CD4-positive, alpha-beta T cell (primary cell): ENCODE measurements at regions not wholly inside any gene's neighbourhood (a gene's known extent, or its start where the extent isn't known, plus 50 kb on each side); places are given as distances from the start of the nearest gene placed in this dataset.
"Not testable (repeated sequence)": the region's sequence is repeated elsewhere in the genome, so short reads cannot be mapped to it uniquely, and the experiment has no call there.

Experiments
- ATAC-seq: fragments of 200-7000 bp; cut with Tn5 transposase; one replicate; pipeline ENCODE4 v1.10.0; 2022; ENCODE audit warnings: mild to moderate bottlenecking; ENCODE audit not compliant: poor library complexity
- CTCF ChIA-PET: fragments of 350-600 bp; sonication (Branson Sonifier 250); formaldehyde crosslinking; loops from one replicate; lab custom pipeline; 2021; ENCODE audit warnings: antibody characterized with exemption, inconsistent platforms; lab: Charles Lee
- POLR2A ChIA-PET: fragments of 350-600 bp; sonication (Branson Sonifier 250); formaldehyde crosslinking; loops from one replicate; lab custom pipeline; 2021; ENCODE audit warnings: antibody characterized with exemption, inconsistent platforms; lab: Charles Lee
- DNase-seq, 14 experiments: peaks; one replicate each; pipeline ENCODE4 v3.0.0-alpha.2; 2013 to 2020; ENCODE audit warnings: mixed read lengths in 2 of 14
- H3K27ac ChIP-seq, 2 donors: one replicate each; pipeline versions ENCODE4 v1.5.1 to v1.7.0; 2013; ENCODE audit warnings: low read length in 2 of 2, low read depth in 1 of 2, mild to moderate bottlenecking in 1 of 2
- H3K27me3 ChIP-seq, 2 experiments: 1 replicate in 1 of 2; 2 replicates in 1 of 2; pipeline versions ENCODE4 v1.6.1 to v1.7.0; 2013; ENCODE audit warnings: low read length in 2 of 2, control low read depth in 1 of 2, mild to moderate bottlenecking in 1 of 2, moderate library complexity in 1 of 2; ENCODE audit not compliant: insufficient read depth in 2 of 2, control insufficient read depth in 1 of 2
- H3K36me3 ChIP-seq: one replicate; pipeline ENCODE4 v1.6.1; 2013; ENCODE audit warnings: low read length, control low read depth; ENCODE audit not compliant: insufficient read depth
- H3K4me1 ChIP-seq: one replicate; pipeline ENCODE4 v1.6.1; 2013; ENCODE audit warnings: low read length, control low read depth; ENCODE audit not compliant: insufficient read depth
- H3K4me3 ChIP-seq: one replicate; pipeline ENCODE4 v1.5.1; 2013; ENCODE audit warnings: mild to moderate bottlenecking, low read length, moderate library complexity
- H3K9me3 ChIP-seq, 2 experiments: 1 replicate in 1 of 2; 2 replicates in 1 of 2; pipeline versions ENCODE4 v1.6.1 to v1.7.0; 2013; ENCODE audit warnings: low read length in 2 of 2, mild to moderate bottlenecking in 2 of 2, control low read depth in 1 of 2, moderate library complexity in 1 of 2; ENCODE audit not compliant: control insufficient read depth in 1 of 2, insufficient read depth in 1 of 2
- H3K27ac Mint-ChIP-seq: one replicate; pipeline ENCODE4 v1.8.0; 2020; ENCODE audit warnings: mixed read lengths
- H3K27me3 Mint-ChIP-seq: one replicate; pipeline ENCODE4 v1.8.0; 2021; ENCODE audit warnings: mixed read lengths
- H3K36me3 Mint-ChIP-seq: one replicate; pipeline ENCODE4 v1.8.0; 2021; ENCODE audit warnings: low read depth, mixed read lengths
- H3K4me1 Mint-ChIP-seq: one replicate; pipeline ENCODE4 v1.8.0; 2021; ENCODE audit warnings: low read depth, mixed read lengths
- H3K4me3 Mint-ChIP-seq: one replicate; pipeline ENCODE4 v1.8.0; 2020; ENCODE audit warnings: mild to moderate bottlenecking, mixed read lengths
- H3K9me3 Mint-ChIP-seq: one replicate; pipeline ENCODE4 v1.8.0; 2020; ENCODE audit warnings: mixed read lengths
- CTCF ChIP-seq: fragments of 200-600 bp; IDR thresholded peaks from one replicate; pipeline ENCODE4 v1.8.0; 2022; ENCODE audit warnings: antibody characterized with exemption, mild to moderate bottlenecking
- intact Hi-C, 2 experiments: fragments of 100-400 bp; cut with DNase I in 1 of 2; cut with micrococcal nuclease in 1 of 2; formaldehyde crosslinking; loops; one replicate each; pipeline versions ENCODE4 v1.15.1 to v1.9.0; 2023 to 2025; cut with DNase I, micrococcal nuclease

DNA sequence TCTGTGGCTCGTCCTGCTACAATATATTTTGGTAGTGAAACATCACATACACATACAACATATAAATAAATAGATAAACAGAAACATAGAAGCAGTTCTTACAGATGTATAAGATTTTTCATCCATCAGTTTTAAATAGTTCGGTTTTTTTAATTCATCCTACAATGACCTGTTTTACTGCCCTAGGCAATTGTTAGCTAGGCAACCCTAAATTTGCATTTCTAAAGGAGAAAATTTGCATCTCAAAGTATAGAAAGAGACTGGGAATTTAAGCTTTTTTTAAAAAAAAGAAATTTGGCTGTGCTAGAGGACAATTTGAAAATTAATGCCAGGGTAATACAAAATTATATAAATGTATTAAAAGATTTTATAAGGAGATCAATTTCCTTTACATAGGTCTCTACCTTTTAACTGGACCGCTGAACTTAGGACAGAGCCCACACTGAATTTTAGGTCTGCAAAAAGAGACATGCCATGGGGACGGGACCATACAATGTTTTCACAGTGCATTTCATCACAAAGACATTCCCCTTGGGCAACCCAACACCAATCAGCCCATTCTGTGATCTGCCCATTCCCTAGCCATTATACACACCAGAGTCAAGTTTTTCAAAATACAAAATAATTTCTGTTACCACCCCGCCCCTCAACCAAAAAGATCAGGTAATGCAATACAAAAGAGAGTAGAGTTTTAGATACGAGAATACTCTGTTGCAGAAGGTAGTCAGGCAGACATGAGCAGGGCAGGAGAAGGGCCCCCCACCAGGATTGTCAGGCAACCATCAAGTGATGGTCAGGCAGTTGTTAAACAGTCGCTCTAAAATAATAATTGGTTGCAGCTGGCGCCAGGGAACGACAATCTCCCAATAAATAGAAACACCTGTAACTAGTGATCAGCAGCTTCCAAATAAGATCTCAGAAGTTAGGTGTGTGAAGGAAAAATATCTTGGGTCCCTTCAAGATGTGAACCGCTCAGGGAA is 299.7 kb upstream of the SGCG start:
- Histone ChIP-seq H3K4me3 (no peak overlapping the region), H3K27ac (no peak overlapping the region), H3K27me3 (no peaks in the 10 kb centered on the region), H3K9me3 (no peaks in the 10 kb centered on the region), H3K4me1 (no peaks in the 10 kb centered on the region), H3K36me3 (no peaks in the 10 kb centered on the region)
- no peaks in the 10 kb centered on the region for H3K4me1 Mint-ChIP-seq
- no peak for TF ChIP-seq CTCF
- ATAC-seq, result no peak
- ChIA-PET CTCF (no interaction called here), POLR2A (no interaction called here)
- no peak overlapping the region for H3K4me3 Mint-ChIP-seq
- H3K27me3 Mint-ChIP-seq, result no peaks in the 10 kb centered on the region
- no peak overlapping the region for H3K27ac Mint-ChIP-seq
- no peak for DNase-seq
- intact Hi-C loops, result no loop called here
- no peaks in the 10 kb centered on the region for H3K9me3 Mint-ChIP-seq
- no peaks in the 10 kb centered on the region for H3K36me3 Mint-ChIP-seq

DNA sequence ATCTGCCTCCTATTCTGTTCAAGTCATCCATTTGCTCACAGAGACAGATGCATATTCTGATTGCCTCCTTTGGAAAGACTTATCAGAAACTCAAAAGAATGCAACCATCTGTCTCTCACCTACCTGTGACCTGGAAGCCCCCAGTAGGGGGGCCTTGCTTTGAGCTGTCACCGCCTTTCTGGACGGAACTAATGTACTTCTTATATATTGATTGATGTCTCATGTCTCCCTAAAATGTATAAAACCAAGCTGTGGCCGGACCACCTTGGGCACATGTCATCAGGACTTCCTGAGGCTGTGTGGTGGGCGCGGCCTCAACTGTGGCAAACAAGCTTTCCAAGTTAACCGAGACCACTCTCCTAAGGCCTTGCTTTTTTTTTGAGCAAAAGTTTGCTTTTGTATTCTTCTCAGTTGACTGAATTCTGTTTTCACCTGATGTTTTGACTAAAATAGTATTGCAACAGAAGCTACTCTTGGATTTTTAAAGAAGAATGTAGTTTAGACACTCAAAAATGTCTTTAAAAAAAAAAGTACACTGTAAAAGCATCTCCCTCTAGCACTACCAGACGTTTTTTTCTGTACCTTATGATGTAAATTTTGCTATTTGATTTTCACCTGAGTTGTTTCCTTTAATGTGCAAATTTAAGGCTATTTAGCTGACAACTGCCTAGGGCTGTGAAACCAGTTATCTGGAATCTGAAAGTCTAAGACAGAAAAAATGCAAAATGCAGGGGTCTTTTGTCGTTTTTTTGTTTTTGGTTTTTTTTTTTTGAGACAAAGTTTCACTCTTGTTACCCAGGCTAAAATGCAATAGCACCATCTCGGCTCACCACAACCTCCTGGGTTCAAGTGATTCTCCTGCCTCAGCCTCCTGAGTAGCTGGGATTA is 298.8 kb upstream of the SGCG start:
- POLR2A ChIA-PET, result interaction anchor here (0.7 kb wide), 1 partner anchor 507 kb away, joined by 3 read pairs; no protein-coding TSS in a partner anchor
- DNase-seq, H3K27me3 ChIP-seq, H3K27ac ChIP-seq, H3K27ac Mint-ChIP-seq, CTCF ChIA-PET, H3K9me3 Mint-ChIP-seq, intact Hi-C loops, H3K4me3 ChIP-seq, ATAC-seq, H3K4me1 Mint-ChIP-seq, H3K4me1 ChIP-seq, H3K4me3 Mint-ChIP-seq, H3K36me3 Mint-ChIP-seq, H3K36me3 ChIP-seq, H3K27me3 Mint-ChIP-seq, H3K9me3 ChIP-seq: not testable (repeated sequence)

- ATAC-seq (no peak), DNase-seq (no peak)
- no peak overlapping the region for H3K4me3 ChIP-seq
- Mint-ChIP-seq H3K27me3 (no peaks in the 10 kb centered on the region), H3K9me3 (no peaks in the 10 kb centered on the region), H3K4me1 (no peaks in the 10 kb centered on the region), H3K4me3 (no peak overlapping the region), H3K27ac (no peak overlapping the region), H3K36me3 (no peaks in the 10 kb centered on the region)
- intact Hi-C loops, result no loop called here
- H3K27me3 ChIP-seq, result no peaks in the 10 kb centered on the region
- H3K4me1 ChIP-seq, result no peaks in the 10 kb centered on the region
- ChIA-PET POLR2A (no interaction called here), CTCF (no interaction called here)
- TF ChIP-seq CTCF, result no peak
- no peaks in the 10 kb centered on the region for H3K36me3 ChIP-seq
- H3K9me3 ChIP-seq, result no peaks in the 10 kb centered on the region
- no peak overlapping the region for H3K27ac ChIP-seq
These were observed 297.4 kb upstream of the SGCG start for GRCh38 chr13:22883262-22883840.
